ENCODE measurements at regions not wholly inside any gene's neighbourhood (a gene's known extent, or its start where the extent isn't known, plus 50 kb on each side); places are given as distances from the start of the nearest gene placed in this dataset.

DNA sequence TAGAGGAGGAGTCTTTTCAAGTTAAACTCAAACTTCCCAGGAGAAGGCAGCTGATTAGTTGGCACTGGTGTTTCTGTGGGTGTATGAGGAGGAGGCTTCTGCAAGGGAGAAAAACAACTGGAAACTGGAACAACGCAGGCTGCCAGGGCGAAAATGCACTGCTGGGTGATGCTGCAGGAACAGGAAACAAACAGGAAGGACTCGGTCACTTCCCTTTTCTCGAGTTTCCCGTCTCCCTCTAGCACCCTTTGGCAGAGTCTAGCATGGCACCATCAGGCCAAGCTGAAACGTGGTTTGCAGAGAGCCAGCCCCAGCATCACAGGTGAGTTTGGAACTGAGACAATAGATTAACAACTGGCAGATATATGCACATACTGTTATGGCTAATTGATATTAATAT, 77.5 kb upstream of the CAST start:
- no peak overlapping the region for H3K23ac ChIP-seq (ENCODE audit: insufficient read length)
- H3K4me1 ChIP-seq (replicated peaks in 1 of 4; ENCODE audit: control insufficient read depth in 3 of 4, insufficient read depth in 4 of 4, low read length in 3 of 4) = no peaks in the 10 kb centered on the region
- H2AFZ ChIP-seq (ENCODE audit: low read length) = no peak overlapping the region
- H3K14ac ChIP-seq (ENCODE audit: insufficient read length) = no peak overlapping the region
- H4K8ac ChIP-seq (ENCODE audit: extremely low read depth, insufficient read depth, low read length) = no peak overlapping the region; the same call in 1 of the 2 replicates
- 92% methylated on average over 6 of the region's 6 CpGs; no CpG with 5 or more reads in 1 of the 2 experiments for WGBS, 2 experiments (ENCODE audit: extremely low coverage in 1 of 2, insufficient coverage in 1 of 2, insufficient read length in 1 of 2, insufficient replicate concordance in 2 of 2, low coverage in 1 of 2, low lambda C conversion rate in 2 of 2, missing lambda C conversion rate in 1 of 2)
- no peak overlapping the region for H3K18ac ChIP-seq (ENCODE audit: extremely low read depth, low read length)
- FAIRE-seq = no peak
- no peaks in the 10 kb centered on the region for H3K79me2 ChIP-seq (ENCODE audit: control insufficient read depth in 1 of 2, insufficient read depth in 2 of 2, low read length in 2 of 2)
- ChIA-PET POLR2A (ENCODE audit: partially characterized antibody) (no interaction called here), CTCF (ENCODE audit: partially characterized antibody) (interaction anchor here (1.6 to 5.1 kb wide), 3 partner anchors 10 to 30 kb away, joined by 4 to 36 read pairs (median 13); no protein-coding TSS in a partner anchor)
- no peak overlapping the region for H2BK12ac ChIP-seq (ENCODE audit: low read depth, low read length)
- no peaks in the 10 kb centered on the region for H3K36me3 ChIP-seq (ENCODE audit: control insufficient read depth in 2 of 4, insufficient read depth in 4 of 4, low read length in 3 of 4)
- no peak overlapping the region for H3K4ac ChIP-seq (replicated peaks; ENCODE audit: insufficient read length, low read depth, low read length)
- no peak overlapping the region for H2BK5ac ChIP-seq (ENCODE audit: low read depth, low read length)
- H2BK15ac ChIP-seq (ENCODE audit: low read length) = no peak overlapping the region
- no peak overlapping the region for H3K9ac ChIP-seq (replicated peaks in 1 of 4; ENCODE audit: extremely low read depth in 1 of 4, low read depth in 3 of 4, low read length in 3 of 4)
- no peak overlapping the region for H3K27ac ChIP-seq (ENCODE audit: low read depth, low read length)
- no peaks in the 10 kb centered on the region for H4K20me1 ChIP-seq (replicated peaks in 1 of 2; ENCODE audit: control insufficient read depth in 1 of 2, insufficient read depth in 2 of 2, low read length in 2 of 2)
- no peak overlapping the region for H2AK5ac ChIP-seq (ENCODE audit: low read depth, low read length)
- no peak overlapping the region for H3K56ac ChIP-seq (replicated peaks; ENCODE audit: insufficient read length, low read depth, low read length)
- no peak overlapping the region for H2BK120ac ChIP-seq (replicated peaks; ENCODE audit: low read depth, low read length)
- DNase-seq (ENCODE audit: low read depth in 1 of 2, low spot score in 2 of 2) = no peak
- no peaks in the 10 kb centered on the region for H3K9me3 ChIP-seq (ENCODE audit: insufficient read depth in 2 of 2, low read depth in 1 of 2, low read length in 1 of 2)
- no peak overlapping the region for H4K5ac ChIP-seq (ENCODE audit: insufficient read length, low read depth, low read length)
- H2BK20ac ChIP-seq (ENCODE audit: low read length) = no peak overlapping the region
- no peak overlapping the region for H4K91ac ChIP-seq (replicated peaks; ENCODE audit: insufficient read length, low read length)
- no peak overlapping the region for H3K4me3 ChIP-seq (ENCODE audit: extremely low read depth in 1 of 4, insufficient read depth in 2 of 4, low read depth in 3 of 4, low read length in 4 of 4)
- H3K79me1 ChIP-seq (ENCODE audit: low read depth, low read length) = no peaks in the 10 kb centered on the region
- H3K4me2 ChIP-seq (ENCODE audit: insufficient read depth in 1 of 2, low read depth in 2 of 2, low read length in 2 of 2) = no peak overlapping the region
- H3K23me2 ChIP-seq (ENCODE audit: low read depth, low read length) = no peaks in the 10 kb centered on the region
- no peaks in the 10 kb centered on the region for H3K27me3 ChIP-seq (replicated peaks in 1 of 4; ENCODE audit: control insufficient read depth in 3 of 4, extremely low read depth in 1 of 4, insufficient read depth in 3 of 4, low read length in 3 of 4)
- TF ChIP-seq HDAC6 (IDR thresholded peaks at IDR 0.05; ENCODE audit: low read depth, low read length) = no peak
- no peak for TF ChIP-seq JUND (IDR thresholded peaks at IDR 0.05; ENCODE audit: low read length)

All from H1 (cell line).